ENCODE measurements at regions not wholly inside any gene's neighbourhood (a gene's known extent, or its start where the extent isn't known, plus 50 kb on each side); places are given as distances from the start of the nearest gene placed in this dataset.

DNA sequence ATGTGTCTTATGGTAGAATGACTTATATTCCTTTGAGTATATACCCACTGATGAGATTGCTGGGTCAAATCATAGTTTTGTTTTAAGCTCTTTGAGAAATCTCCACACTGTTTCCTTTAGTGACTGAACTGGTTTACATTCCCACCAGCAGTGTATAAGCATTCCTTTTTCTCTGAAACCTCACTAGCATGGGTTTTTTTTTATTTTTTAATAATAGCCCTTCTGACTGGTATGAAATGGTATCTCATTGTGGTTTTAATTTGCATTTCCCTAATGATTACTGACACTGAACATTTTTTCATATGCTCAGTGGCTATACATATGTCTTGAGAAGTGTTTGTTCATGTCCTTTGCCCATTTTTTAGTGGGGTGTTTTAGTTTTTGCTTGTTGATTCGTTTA, 494.3 kb downstream of the SQOR start:
- peaks cover 6% of the 10 kb centered on the region for H3F3A ChIP-seq (ENCODE audit: low read length, unreplicated experiment)
- DNase-seq (no peak), ATAC-seq (no peak)
- POLR2A ChIA-PET (ENCODE audit: unreplicated experiment) = no interaction called here
- no peak overlapping the region for H2AFZ ChIP-seq (ENCODE audit: low read length)
- no peaks in the 10 kb centered on the region for H3K9me2 ChIP-seq (replicated peaks; ENCODE audit: low read length)
- no peak overlapping the region for H3K9ac ChIP-seq (ENCODE audit: low read length)
- intact Hi-C loops (cut with micrococcal nuclease) = loop anchor here (5.0 kb wide), 3 partner anchors 42 to 487 kb away; no protein-coding TSS in a partner anchor
- no peaks in the 10 kb centered on the region for H3K36me3 ChIP-seq (ENCODE audit: low read depth, low read length)
- peaks cover 30% of the 10 kb centered on the region for H3K4me1 ChIP-seq (ENCODE audit: insufficient read depth, low read length)
- no peaks in the 10 kb centered on the region for H4K20me1 ChIP-seq (ENCODE audit: low read length)
- no TSS peak for BruUV-seq (replicated peaks)
- CTCF ChIA-PET = no interaction called here
- H3K4me3 ChIP-seq (ENCODE audit: low read length) = no peak overlapping the region
- H3K27ac ChIP-seq (ENCODE audit: low read length) = no peak overlapping the region
- no peaks in the 10 kb centered on the region for H3K79me2 ChIP-seq (ENCODE audit: low read length)
- TF ChIP-seq EZH2 (IDR thresholded peaks at IDR 0.05; ENCODE audit: low read length, unreplicated experiment) (no peak), EZH2phosphoT487 (IDR thresholded peaks at IDR 0.05; ENCODE audit: borderline replicate concordance, low read length) (no peak)
- TF ChIP-seq, protein P1, sequence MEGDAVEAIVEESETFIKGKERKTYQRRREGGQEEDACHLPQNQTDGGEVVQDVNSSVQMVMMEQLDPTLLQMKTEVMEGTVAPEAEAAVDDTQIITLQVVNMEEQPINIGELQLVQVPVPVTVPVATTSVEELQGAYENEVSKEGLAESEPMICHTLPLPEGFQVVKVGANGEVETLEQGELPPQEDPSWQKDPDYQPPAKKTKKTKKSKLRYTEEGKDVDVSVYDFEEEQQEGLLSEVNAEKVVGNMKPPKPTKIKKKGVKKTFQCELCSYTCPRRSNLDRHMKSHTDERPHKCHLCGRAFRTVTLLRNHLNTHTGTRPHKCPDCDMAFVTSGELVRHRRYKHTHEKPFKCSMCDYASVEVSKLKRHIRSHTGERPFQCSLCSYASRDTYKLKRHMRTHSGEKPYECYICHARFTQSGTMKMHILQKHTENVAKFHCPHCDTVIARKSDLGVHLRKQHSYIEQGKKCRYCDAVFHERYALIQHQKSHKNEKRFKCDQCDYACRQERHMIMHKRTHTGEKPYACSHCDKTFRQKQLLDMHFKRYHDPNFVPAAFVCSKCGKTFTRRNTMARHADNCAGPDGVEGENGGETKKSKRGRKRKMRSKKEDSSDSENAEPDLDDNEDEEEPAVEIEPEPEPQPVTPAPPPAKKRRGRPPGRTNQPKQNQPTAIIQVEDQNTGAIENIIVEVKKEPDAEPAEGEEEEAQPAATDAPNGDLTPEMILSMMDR (conservative IDR thresholded peaks at IDR 0.05; ENCODE audit: low read depth, low read length) = no peak
- no peaks in the 10 kb centered on the region for H3K27me3 ChIP-seq (ENCODE audit: low read length)
- H3K4me2 ChIP-seq (ENCODE audit: low read length) = no peak overlapping the region
- H3K9me3 ChIP-seq (ENCODE audit: low read length) = no peaks in the 10 kb centered on the region

DNA sequence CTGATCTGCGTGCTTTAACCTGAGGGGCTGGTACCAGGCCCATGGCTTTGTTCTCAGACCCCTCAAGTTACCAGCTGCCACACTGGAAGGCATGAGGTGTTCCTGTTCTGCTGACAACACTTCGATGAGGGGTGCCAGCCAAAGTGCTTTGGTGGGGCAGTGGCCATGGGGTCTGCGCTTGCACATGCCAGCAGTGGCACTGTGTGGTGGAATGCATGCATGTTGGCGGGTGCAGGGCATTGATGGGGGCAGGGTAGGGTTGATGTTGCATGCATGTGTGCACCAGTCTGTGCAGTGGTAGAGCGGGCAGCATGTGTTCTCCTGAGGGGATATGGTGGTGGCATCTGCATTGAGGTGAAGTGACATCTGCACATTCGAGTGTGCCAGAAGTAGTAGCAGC, 497.0 kb downstream of the SQOR start:
- Histone ChIP-seq H3K27me3 (ENCODE audit: low read length) (no peaks in the 10 kb centered on the region), H3K4me2 (ENCODE audit: low read length) (no peak overlapping the region), H3K9me2 (replicated peaks; ENCODE audit: low read length) (no peaks in the 10 kb centered on the region), H2AFZ (ENCODE audit: low read length) (no peak overlapping the region), H3K9me3 (ENCODE audit: low read length) (no peaks in the 10 kb centered on the region), H4K20me1 (ENCODE audit: low read length) (no peaks in the 10 kb centered on the region), H3K4me1 (ENCODE audit: insufficient read depth, low read length) (peaks cover 16% of the 10 kb centered on the region), H3K9ac (ENCODE audit: low read length) (no peak overlapping the region), H3F3A (ENCODE audit: low read length, unreplicated experiment) (peaks cover 3% of the 10 kb centered on the region), H3K36me3 (ENCODE audit: low read depth, low read length) (no peaks in the 10 kb centered on the region), H3K4me3 (ENCODE audit: low read length) (no peak overlapping the region), H3K27ac (ENCODE audit: low read length) (no peak overlapping the region), H3K79me2 (ENCODE audit: low read length) (no peaks in the 10 kb centered on the region)
- intact Hi-C loops (cut with micrococcal nuclease) = no loop called here
- BruUV-seq (replicated peaks) = no TSS peak
- POLR2A ChIA-PET (ENCODE audit: unreplicated experiment) = no interaction called here
- ATAC-seq (no peak), DNase-seq (no peak)
- CTCF ChIA-PET = no interaction called here
- TF ChIP-seq EZH2 (IDR thresholded peaks at IDR 0.05; ENCODE audit: low read length, unreplicated experiment) = no peak
- no peak for TF ChIP-seq EZH2phosphoT487 (IDR thresholded peaks at IDR 0.05; ENCODE audit: borderline replicate concordance, low read length)
- TF ChIP-seq, protein P1 (conservative IDR thresholded peaks at IDR 0.05; ENCODE audit: low read depth, low read length) = no peak

DNA sequence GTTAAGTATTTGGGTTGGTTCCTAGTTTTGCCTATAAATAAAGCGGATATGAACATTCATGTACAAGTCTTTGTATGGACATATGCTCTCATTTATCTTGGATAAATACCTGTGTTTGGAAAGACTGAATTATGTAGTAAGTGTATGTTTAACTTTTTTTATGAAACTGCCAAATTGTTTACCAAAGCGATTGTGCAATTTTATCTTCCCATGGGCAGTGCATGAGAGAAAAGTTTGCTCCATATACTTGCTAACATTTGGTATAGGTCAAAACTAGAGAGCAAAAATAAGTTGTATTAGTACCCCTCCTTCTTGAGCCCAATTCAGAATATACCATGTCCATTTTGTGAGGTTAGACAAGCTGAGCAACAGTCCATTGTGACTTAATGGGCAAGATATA, 502.6 kb downstream of the SQOR start:
- no peak for TF ChIP-seq EZH2phosphoT487 (IDR thresholded peaks at IDR 0.05; ENCODE audit: borderline replicate concordance, low read length)

More for the DNA sequence above, 502.6 kb downstream of the SQOR start:
- Histone ChIP-seq H3F3A (ENCODE audit: low read length, unreplicated experiment) (no peaks in the 10 kb centered on the region), H3K4me3 (ENCODE audit: low read length) (no peak overlapping the region), H3K27ac (ENCODE audit: low read length) (no peak overlapping the region), H3K4me2 (ENCODE audit: low read length) (no peak overlapping the region), H3K9me3 (ENCODE audit: low read length) (no peaks in the 10 kb centered on the region), H2AFZ (ENCODE audit: low read length) (no peak overlapping the region), H3K9ac (ENCODE audit: low read length) (no peak overlapping the region), H3K9me2 (replicated peaks; ENCODE audit: low read length) (no peaks in the 10 kb centered on the region), H3K4me1 (ENCODE audit: insufficient read depth, low read length) (no peaks in the 10 kb centered on the region), H3K27me3 (ENCODE audit: low read length) (no peaks in the 10 kb centered on the region), H4K20me1 (ENCODE audit: low read length) (no peaks in the 10 kb centered on the region), H3K36me3 (ENCODE audit: low read depth, low read length) (no peaks in the 10 kb centered on the region), H3K79me2 (ENCODE audit: low read length) (no peaks in the 10 kb centered on the region)
- CTCF ChIA-PET = no interaction called here
- POLR2A ChIA-PET (ENCODE audit: unreplicated experiment) = no interaction called here
- intact Hi-C loops (cut with micrococcal nuclease) = no loop called here
- ATAC-seq = no peak
- BruUV-seq (replicated peaks) = no TSS peak
- no peak for DNase-seq

Measured in PC-3 (cell line).